ELR (cell line): ENCODE measurements at regions not wholly inside any gene's neighbourhood (a gene's known extent, or its start where the extent isn't known, plus 50 kb on each side); places are given as distances from the start of the nearest gene placed in this dataset.
"Not testable (repeated sequence)": the region's sequence is repeated elsewhere in the genome, so short reads cannot be mapped to it uniquely, and the experiment has no call there.

Experiments used
- DNase-seq: peaks from one replicate; pipeline ENCODE4 v3.0.0-alpha.2; 2015; ENCODE audit warnings: low read depth

- no peak for DNase-seq
Observed at GRCh38 chr3:153746211-153746610, 375.0 kb upstream of the ARHGEF26 start.

DNA sequence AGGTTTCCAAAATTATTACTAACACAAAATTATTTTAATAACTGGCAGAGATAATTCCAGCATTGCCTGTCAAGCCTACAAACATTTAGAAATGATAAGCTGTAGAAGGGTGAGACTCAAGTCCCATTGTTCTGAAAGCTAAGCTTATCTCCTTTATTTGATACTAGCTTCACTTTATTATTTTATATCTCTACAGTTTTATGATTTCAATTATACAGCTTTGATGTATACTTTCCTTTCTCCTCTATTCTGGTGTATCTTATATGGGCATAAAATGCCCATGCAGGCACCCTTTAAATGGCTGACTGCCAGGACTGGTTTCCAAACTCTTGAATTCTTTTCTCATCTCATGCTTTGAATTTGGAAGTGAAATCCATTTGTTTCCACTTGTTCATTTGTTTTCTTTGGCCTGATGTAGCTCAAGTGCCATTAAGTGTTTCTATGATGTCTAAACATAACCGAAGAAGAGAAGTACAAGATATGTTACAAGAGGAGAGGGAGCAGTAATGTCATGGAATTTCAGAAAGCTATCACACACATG is 372.1 kb upstream of the ARHGEF26 start:
- DNase-seq = no peak

GRCh38 chr3:153752405-153753027 is 368.7 kb upstream of the ARHGEF26 start:
- no peak for DNase-seq

DNA sequence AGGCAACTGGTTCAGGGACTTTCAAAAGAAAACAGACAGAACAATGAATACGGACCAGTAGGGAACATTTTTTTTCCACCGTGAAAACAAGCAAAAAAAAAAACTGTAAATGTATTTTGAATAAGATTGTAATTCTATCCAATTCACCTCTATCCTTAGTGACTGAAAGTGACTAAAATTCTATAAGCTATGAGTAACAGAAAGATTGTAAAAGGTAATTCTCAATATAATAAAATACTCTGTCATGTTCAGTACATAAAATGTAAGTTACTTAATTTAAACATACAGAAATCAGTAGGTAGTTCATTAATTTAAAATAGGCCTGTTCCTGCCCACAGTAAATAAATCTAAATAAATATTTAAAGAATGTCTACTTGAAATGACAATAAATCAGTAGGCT is 368.2 kb upstream of the ARHGEF26 start:
- no peak for DNase-seq

- DNase-seq = peak; percentile 22
Observed at GRCh38 chr3:153756816-153757215, 364.4 kb upstream of the ARHGEF26 start.

GRCh38 chr3:153757839-153758238 is 363.4 kb upstream of the ARHGEF26 start:
- DNase-seq = peak; percentile 8

DNA sequence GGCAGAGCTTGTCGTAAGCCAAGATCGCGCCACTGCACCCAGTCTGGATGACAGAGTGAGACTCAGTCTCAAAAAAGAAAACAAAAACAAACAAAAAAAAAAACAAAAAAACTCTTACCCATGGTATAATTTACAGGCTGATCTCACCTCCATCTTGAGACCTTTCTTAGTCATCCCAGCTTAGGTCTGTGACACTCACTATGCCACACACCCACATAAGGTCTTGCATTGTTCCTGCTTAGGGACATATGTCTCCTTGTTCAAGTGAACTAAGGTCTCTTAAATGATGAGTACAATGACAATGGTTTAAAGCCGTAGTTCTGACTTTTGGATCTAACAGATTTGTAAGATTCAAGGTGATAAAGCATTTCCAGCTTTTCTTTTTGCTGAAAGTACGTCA is 360.2 kb upstream of the ARHGEF26 start:
- DNase-seq = no peak

GRCh38 chr3:153762411-153763235 is 358.6 kb upstream of the ARHGEF26 start:
- DNase-seq = no peak

DNA sequence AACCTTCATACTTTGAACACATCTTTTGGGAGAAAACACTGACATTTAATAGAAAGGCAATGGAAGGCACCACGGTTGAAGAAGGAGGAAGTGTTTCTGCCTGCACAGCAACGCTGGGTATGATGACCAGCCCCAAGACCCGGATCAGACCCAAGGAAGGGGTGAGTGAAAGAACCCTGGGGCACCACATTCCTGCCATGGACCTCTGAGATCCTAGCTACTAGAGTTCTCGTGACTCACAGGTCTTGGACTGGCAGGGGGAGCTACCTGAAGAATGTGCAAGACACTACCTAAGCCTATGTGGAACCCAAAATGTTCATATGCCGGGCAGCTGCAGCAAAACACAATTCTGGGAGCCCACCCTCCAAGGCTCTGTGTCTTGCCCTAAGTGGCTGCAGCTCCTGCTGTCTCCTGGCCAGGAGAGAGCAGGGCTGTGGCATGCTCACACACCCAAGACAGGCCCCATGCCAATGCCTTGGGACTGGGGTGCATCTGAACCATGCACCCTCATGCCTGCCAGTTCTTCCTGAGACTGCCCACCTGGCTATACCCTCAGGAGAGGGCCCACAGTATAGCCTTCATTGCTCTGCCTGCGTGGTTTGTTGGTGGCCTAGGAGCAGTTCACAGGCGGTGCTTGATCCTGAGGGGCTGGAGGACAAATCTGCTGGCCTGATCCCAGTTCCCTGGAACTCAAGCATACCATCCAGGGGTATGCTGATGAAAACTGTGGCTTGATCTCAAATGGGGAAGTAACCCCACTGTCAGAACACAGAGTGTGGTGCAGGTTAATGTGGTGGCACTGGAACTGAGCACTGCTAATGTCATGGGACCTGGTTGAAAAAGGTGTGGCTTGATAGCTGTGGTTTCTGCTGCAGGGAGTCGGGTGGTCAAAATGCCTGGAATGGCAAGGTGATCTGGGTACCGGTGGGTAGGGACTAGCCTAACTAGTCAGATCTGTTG is 353.3 kb upstream of the ARHGEF26 start:
- no peak for DNase-seq

- DNase-seq = peak; percentile 63
Observed at GRCh38 chr3:153768561-153769469, 352.4 kb upstream of the ARHGEF26 start.

- DNase-seq = no peak
Observed at GRCh38 chr3:153783106-153783505, 338.1 kb upstream of the ARHGEF26 start.

- no peak for DNase-seq
Observed at GRCh38 chr3:153783741-153784480, 337.3 kb upstream of the ARHGEF26 start.

DNA sequence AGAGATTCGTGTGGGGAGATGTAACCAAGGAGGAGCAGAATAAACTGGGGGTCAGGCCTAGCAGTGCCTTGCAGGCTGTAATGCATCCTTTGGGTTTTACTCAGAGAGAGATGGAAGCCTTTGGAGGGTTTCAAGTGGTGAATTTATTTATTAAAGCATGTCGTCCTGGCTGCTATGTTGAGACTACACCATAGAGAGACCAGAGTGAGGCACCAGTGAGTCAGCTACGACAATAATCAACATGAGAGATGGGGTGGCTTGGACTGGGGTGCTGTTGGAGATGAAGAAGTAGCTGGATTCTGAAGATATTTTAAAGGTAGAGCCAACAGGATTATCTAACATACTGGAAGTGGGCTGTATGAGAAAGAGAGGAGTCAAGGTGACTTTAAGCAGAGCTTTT is 335.3 kb upstream of the ARHGEF26 start:
- peak; percentile 37 for DNase-seq

DNA sequence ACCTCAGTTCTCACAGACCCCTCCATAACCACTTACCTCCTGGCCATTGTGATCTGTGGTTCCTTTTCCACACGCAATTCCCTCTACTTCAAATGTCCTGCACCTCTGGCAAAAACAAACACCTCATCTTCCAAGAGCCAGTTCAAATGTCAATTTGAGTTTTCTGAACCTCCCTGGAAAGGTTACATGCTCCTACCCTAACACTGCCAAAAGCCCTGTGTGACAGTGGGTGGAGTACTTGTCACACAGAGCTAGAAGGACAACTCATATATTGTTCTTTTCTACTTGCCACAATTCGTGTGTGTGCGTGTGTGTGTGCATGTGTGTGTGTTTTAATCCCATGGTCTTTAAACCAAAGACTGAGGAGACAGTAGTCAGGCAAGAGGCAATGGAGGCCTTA is 331.8 kb upstream of the ARHGEF26 start:
- DNase-seq = no peak

- DNase-seq = not testable (repeated sequence)
Observed at GRCh38 chr3:153797056-153797455, 324.1 kb upstream of the ARHGEF26 start.

GRCh38 chr3:153809097-153809496 is 312.1 kb upstream of the ARHGEF26 start:
- no peak for DNase-seq

DNA sequence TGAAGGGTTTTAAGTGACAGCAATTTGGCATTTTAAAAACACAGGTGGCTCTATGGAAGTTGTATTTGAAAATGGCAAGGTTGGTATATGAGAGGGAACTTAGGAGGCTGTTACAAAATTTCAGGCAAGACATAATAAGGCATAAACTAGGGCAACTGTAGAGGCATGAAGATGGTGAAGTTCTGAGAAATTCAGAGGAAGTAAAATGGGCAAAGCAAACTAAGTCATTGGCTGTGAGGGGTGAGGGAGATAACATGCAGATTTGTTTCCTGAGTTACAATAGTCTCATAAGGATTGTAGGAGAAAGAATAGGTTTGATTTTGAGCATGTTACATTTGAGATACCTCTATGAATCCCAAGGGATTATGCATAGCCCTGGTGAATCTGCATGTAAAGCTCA is 302.9 kb upstream of the ARHGEF26 start:
- DNase-seq = no peak

DNA sequence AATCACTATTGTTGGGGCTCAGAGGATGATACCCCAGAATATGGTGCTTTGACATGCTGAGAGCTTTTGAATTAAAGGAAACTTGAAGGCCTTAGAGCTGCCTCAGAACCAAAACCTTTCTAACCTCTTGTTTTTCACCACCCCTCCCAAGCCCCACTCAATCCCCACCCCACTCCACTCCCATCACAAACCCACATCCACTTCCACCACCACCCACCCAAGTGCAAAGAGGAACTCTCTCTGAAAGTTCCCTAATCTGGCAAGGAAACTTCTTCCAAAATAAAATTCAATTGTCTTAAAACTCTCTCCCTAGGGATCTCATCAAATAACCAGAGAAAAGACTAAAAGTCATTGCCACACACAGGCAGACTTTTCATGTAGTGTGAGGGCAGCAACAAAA is 301.2 kb upstream of the ARHGEF26 start:
- no peak for DNase-seq

- DNase-seq = peak; percentile 44
Observed at GRCh38 chr3:153828346-153828745, 292.8 kb upstream of the ARHGEF26 start.

DNA sequence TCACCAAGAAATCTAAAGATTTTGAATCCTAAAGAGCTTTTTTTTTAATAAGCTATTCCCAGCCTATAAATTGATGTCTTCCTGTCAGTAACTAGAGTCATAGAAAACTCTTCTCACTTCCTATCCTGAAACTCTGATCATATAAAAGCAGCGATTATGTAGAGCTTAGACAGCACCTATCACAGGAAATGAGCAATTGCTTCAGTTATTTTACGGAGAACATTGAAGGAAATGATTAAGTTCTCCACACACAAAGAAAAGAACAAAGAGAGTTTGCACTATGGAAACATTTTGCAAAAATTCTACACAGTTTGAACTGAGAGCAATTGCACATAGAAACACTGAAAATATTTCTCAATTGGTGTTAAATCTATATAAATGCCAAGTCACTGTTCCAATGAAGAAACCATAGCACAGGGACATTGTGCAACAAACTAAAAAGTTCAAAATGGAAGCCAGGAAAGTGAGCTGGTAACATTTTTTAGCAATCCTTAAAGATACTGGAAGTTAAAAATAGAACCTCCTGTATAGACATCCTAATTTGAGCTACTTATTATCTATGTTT is 291.5 kb upstream of the ARHGEF26 start:
- peak; percentile 71 for DNase-seq
